OCI-LY7 (cell line): ENCODE measurements at regions not wholly inside any gene's neighbourhood (a gene's known extent, or its start where the extent isn't known, plus 50 kb on each side); places are given as distances from the start of the nearest gene placed in this dataset.

ENCODE experiments used
- BruUV-seq: library from RNA; stranded (reverse); fragments of 400-500 nt; replicated peaks from 2 replicates; lab custom pipeline; 2021; lab: Mats Ljungman, UMichigan
- CTCF ChIA-PET: fragments of 300-600 bp; sonication (Branson Sonifier 250); formaldehyde crosslinking; loops from one replicate; lab custom pipeline; 2022; ENCODE audit warnings: antibody characterized with exemption; ENCODE audit not compliant: unreplicated experiment; lab: Charles Lee
- POLR2A ChIA-PET: fragments of 300-600 bp; sonication (Branson Sonifier 250); formaldehyde crosslinking; loops from one replicate; lab custom pipeline; 2022; ENCODE audit warnings: antibody characterized with exemption; lab: Charles Lee
- DNase-seq: peaks from one replicate; pipeline ENCODE4 v3.0.0-alpha.2; 2015; ENCODE audit warnings: low spot score
- H2AFZ ChIP-seq: fragments of 200-600 bp; sonication (generic), shearing (Covaris generic); 2 replicates; pipeline ENCODE4 v1.6.1; 2014; ENCODE audit warnings: mild to moderate bottlenecking, antibody characterized with exemption, low read length, moderate library complexity
- H3K27ac ChIP-seq: fragments of 200-600 bp; sonication (generic); 2 replicates; pipeline ENCODE4 v1.5.1; 2014; ENCODE audit warnings: mixed run types, low read depth, mild to moderate bottlenecking, moderate library complexity, low read length, inconsistent platforms; ENCODE audit not compliant: poor library complexity, severe bottlenecking
- H3K36me3 ChIP-seq: fragments of 200-600 bp; sonication (generic); 2 replicates; pipeline ENCODE4 v1.6.1; 2014; ENCODE audit warnings: mild to moderate bottlenecking, antibody characterized with exemption, low read length, moderate library complexity, mixed read lengths; ENCODE audit not compliant: insufficient read depth
- H3K4me1 ChIP-seq: fragments of 200-600 bp; sonication (generic); 2 replicates; pipeline ENCODE4 v1.5.1; 2014; ENCODE audit warnings: mild to moderate bottlenecking, low read length; ENCODE audit not compliant: insufficient read depth, poor library complexity, severe bottlenecking
- H3K4me2 ChIP-seq: fragments of 200-600 bp; sonication (generic); 2 replicates; pipeline ENCODE4 v1.6.1; 2014; ENCODE audit warnings: mild to moderate bottlenecking, low read length
- H3K4me3 ChIP-seq: fragments of 200-600 bp; sonication (generic); 2 replicates; pipeline ENCODE4 v1.5.1; 2014; ENCODE audit warnings: mild to moderate bottlenecking, low read depth, low read length; ENCODE audit not compliant: poor library complexity, severe bottlenecking
- H3K79me2 ChIP-seq: fragments of 200-600 bp; sonication (generic); 2 replicates; pipeline ENCODE4 v1.6.1; 2016; ENCODE audit warnings: low read depth, mild to moderate bottlenecking, low read length, moderate library complexity, mixed read lengths; ENCODE audit not compliant: insufficient read depth
- H3K9me2 ChIP-seq: fragments of 200-600 bp; sonication (generic); 2 replicates; pipeline ENCODE4 v1.6.1; 2016; ENCODE audit warnings: mild to moderate bottlenecking, low read length, mixed read lengths; ENCODE audit not compliant: insufficient read depth
- H3K9me3 ChIP-seq: fragments of 200-600 bp; sonication (generic); 2 replicates; pipeline ENCODE4 v1.6.1; 2014; ENCODE audit warnings: mild to moderate bottlenecking, mixed run types, low read length, mixed read lengths
- H4K20me1 ChIP-seq: fragments of 200-600 bp; sonication (generic); 2 replicates; pipeline ENCODE4 v1.6.1; 2014; ENCODE audit warnings: mild to moderate bottlenecking, antibody characterized with exemption, low read length, moderate library complexity, mixed read lengths; ENCODE audit not compliant: insufficient read depth
- CTCF ChIP-seq: fragments of 200-600 bp; sonication (generic); conservative IDR thresholded peaks from 2 replicates; pipeline ENCODE4 v1.5.1; 2014; ENCODE audit warnings: mild to moderate bottlenecking, antibody characterized with exemption, low read length, moderate library complexity, mixed read lengths
- EZH2phosphoT487 ChIP-seq: fragments of 200-600 bp; sonication (generic); IDR thresholded peaks from 2 replicates; pipeline ENCODE4 v1.6.1; 2018; ENCODE audit warnings: low read depth, borderline replicate concordance, mild to moderate bottlenecking, mixed run types, antibody characterized with exemption, low read length, moderate library complexity, mixed read lengths
- intact Hi-C: fragments of 100-400 bp; cut with micrococcal nuclease; formaldehyde crosslinking; loops from one replicate; pipeline ENCODE4 v1.10.0; 2022; ENCODE audit not compliant: unreplicated experiment

- Histone ChIP-seq H3K9me2 (no peaks in the 10 kb centered on the region), H3K4me2 (no peak overlapping the region), H3K36me3 (no peaks in the 10 kb centered on the region), H3K79me2 (no peaks in the 10 kb centered on the region), H3K4me3 (no peak overlapping the region), H4K20me1 (no peaks in the 10 kb centered on the region), H3K27ac (no peak overlapping the region), H2AFZ (no peak overlapping the region), H3K9me3 (no peaks in the 10 kb centered on the region), H3K4me1 (no peaks in the 10 kb centered on the region)
- ChIA-PET POLR2A (no interaction called here), CTCF (no interaction called here)
- TF ChIP-seq CTCF: no peak
- TF ChIP-seq EZH2phosphoT487: no peak
- no peak for DNase-seq
- BruUV-seq: no TSS peak
- intact Hi-C loops: no loop called here
These were observed 110.5 kb downstream of the LCA5 start for GRCh38 chr6:79426625-79427278.

- Histone ChIP-seq H3K79me2 (no peaks in the 10 kb centered on the region), H2AFZ (no peak overlapping the region), H3K4me3 (no peak overlapping the region), H4K20me1 (no peaks in the 10 kb centered on the region), H3K9me2 (no peaks in the 10 kb centered on the region), H3K27ac (no peak overlapping the region), H3K36me3 (no peaks in the 10 kb centered on the region), H3K9me3 (no peaks in the 10 kb centered on the region), H3K4me2 (no peak overlapping the region), H3K4me1 (no peaks in the 10 kb centered on the region)
- ChIA-PET POLR2A (interaction anchor here (0.5 kb wide), 1 partner anchor 148 kb away, joined by 3 read pairs; no protein-coding TSS in a partner anchor), CTCF (no interaction called here)
- no peak for TF ChIP-seq CTCF
- TF ChIP-seq EZH2phosphoT487: no peak
- no TSS peak for BruUV-seq
- intact Hi-C loops: no loop called here
- DNase-seq: no peak
These were observed 111.5 kb downstream of the LCA5 start for GRCh38 chr6:79425589-79426311.

GRCh38 chr6:79423216-79423615, 114.0 kb downstream of the LCA5 start:
- no peaks in the 10 kb centered on the region for H3K4me1 ChIP-seq
- no TSS peak for BruUV-seq

More at GRCh38 chr6:79423216-79423615, 114.0 kb downstream of the LCA5 start:
- no peak for TF ChIP-seq EZH2phosphoT487
- TF ChIP-seq CTCF: no peak
- no peaks in the 10 kb centered on the region for H3K9me3 ChIP-seq
- CTCF ChIA-PET: no interaction called here
- POLR2A ChIA-PET: no interaction called here
- no peaks in the 10 kb centered on the region for H3K36me3 ChIP-seq
- no peak overlapping the region for H3K27ac ChIP-seq
- no peak overlapping the region for H2AFZ ChIP-seq
- intact Hi-C loops: no loop called here
- H3K4me3 ChIP-seq: no peak overlapping the region
- H3K4me2 ChIP-seq: no peak overlapping the region
- H3K79me2 ChIP-seq: no peaks in the 10 kb centered on the region
- H3K9me2 ChIP-seq: no peaks in the 10 kb centered on the region
- no peak for DNase-seq
- H4K20me1 ChIP-seq: no peaks in the 10 kb centered on the region
